Bronchial epithelial cell (primary cell): ENCODE measurements at regions not wholly inside any gene's neighbourhood (a gene's known extent, or its start where the extent isn't known, plus 50 kb on each side); places are given as distances from the start of the nearest gene placed in this dataset.

Experiments used
- DNase-seq: peaks from one replicate; pipeline ENCODE4 v3.0.0-alpha.2; 2010; ENCODE audit warnings: low read depth
- FAIRE-seq: peaks from 2 replicates; lab custom pipeline; 2011; peaks lifted over from hg19 to GRCh38; lab: Jason Lieb, UNC
- H3K27me3 ChIP-seq: 2 replicates; pipeline ENCODE4 v1.5.1; 2011; ENCODE audit warnings: low read length; ENCODE audit not compliant: control insufficient read depth, insufficient read depth
- H3K36me3 ChIP-seq: 2 replicates; pipeline ENCODE4 v1.5.1; 2011; ENCODE audit warnings: low read length; ENCODE audit not compliant: control insufficient read depth, insufficient read depth
- H3K4me3 ChIP-seq: 2 replicates; pipeline ENCODE4 v1.5.1; 2011; ENCODE audit warnings: mild to moderate bottlenecking, low read depth, low read length, control low read depth
- TF ChIP-seq, protein P1 (sequence below): IDR thresholded peaks from 2 replicates; pipeline ENCODE4 v1.5.1; 2011; ENCODE audit warnings: mild to moderate bottlenecking, moderate library complexity, low read length, control low read depth, inconsistent platforms; ENCODE audit not compliant: insufficient read depth, severe bottlenecking

DNA sequence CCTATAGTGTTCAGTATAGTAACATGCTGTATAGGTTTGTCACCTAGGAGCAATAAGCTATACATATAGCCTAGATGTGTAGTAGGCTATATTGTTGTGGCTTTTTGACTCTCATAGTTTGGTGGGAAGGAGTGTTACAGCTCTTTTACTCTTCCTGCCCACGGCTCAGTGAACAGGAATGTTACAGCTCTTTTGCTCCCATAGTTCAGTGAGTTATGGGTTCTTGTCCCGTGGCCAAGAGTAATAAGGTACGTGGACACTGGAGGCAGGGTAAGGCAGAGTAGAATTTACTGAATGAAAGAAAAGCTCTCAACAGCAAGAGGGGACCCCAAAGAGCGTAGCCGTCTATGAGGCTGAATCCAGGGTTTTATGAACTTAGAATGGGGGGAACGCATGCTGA, 734.3 kb downstream of the ADGRL2 start:
- no peaks in the 10 kb centered on the region for H3K27me3 ChIP-seq

DNA sequence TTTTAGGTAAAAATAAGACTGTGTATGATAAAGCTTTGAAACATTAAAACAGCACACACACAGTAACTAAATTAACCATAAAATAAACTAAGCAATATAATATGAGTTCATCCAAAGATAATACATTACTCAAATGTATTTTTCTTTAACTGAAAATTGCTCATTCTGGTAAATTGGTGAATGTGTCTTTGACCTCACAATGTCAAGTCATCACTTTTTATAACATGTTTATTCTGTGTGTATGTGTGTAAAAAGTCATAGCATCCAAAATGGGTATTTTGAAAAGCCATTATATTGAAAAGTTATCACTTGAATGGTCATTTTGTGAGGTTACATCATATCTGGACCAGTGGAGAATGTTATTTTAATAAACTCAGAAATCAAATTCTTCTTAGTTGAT, 724.6 kb downstream of the ADGRL2 start:
- FAIRE-seq (no peak), DNase-seq (no peak)
- H3K4me3 ChIP-seq: no peak overlapping the region
- no peaks in the 10 kb centered on the region for H3K36me3 ChIP-seq
- H3K27me3 ChIP-seq: no peaks in the 10 kb centered on the region
- TF ChIP-seq, protein P1, sequence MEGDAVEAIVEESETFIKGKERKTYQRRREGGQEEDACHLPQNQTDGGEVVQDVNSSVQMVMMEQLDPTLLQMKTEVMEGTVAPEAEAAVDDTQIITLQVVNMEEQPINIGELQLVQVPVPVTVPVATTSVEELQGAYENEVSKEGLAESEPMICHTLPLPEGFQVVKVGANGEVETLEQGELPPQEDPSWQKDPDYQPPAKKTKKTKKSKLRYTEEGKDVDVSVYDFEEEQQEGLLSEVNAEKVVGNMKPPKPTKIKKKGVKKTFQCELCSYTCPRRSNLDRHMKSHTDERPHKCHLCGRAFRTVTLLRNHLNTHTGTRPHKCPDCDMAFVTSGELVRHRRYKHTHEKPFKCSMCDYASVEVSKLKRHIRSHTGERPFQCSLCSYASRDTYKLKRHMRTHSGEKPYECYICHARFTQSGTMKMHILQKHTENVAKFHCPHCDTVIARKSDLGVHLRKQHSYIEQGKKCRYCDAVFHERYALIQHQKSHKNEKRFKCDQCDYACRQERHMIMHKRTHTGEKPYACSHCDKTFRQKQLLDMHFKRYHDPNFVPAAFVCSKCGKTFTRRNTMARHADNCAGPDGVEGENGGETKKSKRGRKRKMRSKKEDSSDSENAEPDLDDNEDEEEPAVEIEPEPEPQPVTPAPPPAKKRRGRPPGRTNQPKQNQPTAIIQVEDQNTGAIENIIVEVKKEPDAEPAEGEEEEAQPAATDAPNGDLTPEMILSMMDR: no peak

More for the DNA sequence above, 734.3 kb downstream of the ADGRL2 start:
- TF ChIP-seq, protein P1: no peak
- DNase-seq (no peak), FAIRE-seq (no peak)
- H3K36me3 ChIP-seq: no peaks in the 10 kb centered on the region
- no peak overlapping the region for H3K4me3 ChIP-seq

DNA sequence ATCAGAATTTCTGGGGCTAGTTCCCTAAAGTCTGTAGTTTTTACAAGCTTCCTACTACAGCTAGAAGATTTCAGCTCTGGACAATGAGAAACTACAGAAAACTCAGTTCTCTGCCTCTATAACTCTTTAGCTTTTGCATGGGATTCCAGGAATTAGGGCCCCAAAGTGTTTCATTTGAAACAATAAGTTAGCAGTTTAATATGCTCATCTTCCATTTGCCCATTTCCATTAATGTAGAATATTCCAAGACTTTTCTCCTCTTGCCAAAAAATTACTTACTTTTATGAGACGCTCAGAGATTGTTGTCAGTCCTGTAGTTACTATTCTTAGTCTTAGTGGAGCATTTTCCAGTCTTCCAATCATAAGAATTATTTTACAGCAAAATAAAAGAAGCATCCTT, 719.9 kb downstream of the ADGRL2 start:
- Histone ChIP-seq H3K36me3 (no peaks in the 10 kb centered on the region), H3K27me3 (no peaks in the 10 kb centered on the region), H3K4me3 (no peak overlapping the region)
- TF ChIP-seq, protein P1: no peak
- FAIRE-seq: no peak
- DNase-seq: no peak

DNA sequence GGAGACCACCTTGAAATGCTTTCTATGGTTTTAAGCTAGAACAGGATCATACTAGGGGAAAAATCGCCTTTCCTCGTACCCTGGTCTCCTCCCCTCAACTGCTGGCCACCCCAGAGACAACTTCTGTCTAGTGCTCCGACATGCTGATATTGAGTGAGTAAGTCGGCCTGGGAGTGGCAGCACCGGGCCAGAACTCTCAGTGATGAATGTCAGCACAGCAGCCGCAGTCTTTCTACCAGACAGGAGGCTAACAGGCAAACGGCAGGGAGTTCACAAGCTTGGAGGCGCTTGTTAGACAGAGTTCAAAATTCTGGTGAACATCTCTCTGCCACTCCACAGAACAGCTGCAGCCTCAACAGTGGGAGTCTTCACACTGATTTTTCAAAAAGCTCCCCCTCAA, 716.9 kb downstream of the ADGRL2 start:
- Histone ChIP-seq H3K27me3 (no peaks in the 10 kb centered on the region), H3K36me3 (no peaks in the 10 kb centered on the region), H3K4me3 (no peak overlapping the region)
- FAIRE-seq: no peak
- TF ChIP-seq, protein P1: no peak
- DNase-seq: no peak

DNA sequence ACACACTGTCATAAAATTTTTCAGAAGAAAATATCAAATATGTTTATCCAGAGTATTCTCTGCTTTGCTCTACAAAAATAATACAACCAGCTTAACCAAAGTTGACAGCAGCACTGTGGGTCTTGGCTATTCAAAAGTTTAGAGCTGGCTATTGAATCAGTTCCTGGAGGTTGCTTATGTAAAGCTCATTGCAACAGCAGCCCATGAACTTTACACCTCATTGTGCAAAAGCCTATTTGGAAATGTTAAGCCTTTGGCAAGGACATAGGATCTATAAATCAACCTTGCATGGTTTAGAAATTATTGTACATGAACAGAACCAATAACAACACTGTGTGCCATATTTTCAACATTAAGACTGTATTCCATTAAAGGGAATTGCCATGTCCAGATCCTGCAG, 714.9 kb downstream of the ADGRL2 start:
- DNase-seq: no peak
- Histone ChIP-seq H3K4me3 (no peak overlapping the region), H3K36me3 (no peaks in the 10 kb centered on the region), H3K27me3 (no peaks in the 10 kb centered on the region)
- no peak for FAIRE-seq
- TF ChIP-seq, protein P1: no peak

DNA sequence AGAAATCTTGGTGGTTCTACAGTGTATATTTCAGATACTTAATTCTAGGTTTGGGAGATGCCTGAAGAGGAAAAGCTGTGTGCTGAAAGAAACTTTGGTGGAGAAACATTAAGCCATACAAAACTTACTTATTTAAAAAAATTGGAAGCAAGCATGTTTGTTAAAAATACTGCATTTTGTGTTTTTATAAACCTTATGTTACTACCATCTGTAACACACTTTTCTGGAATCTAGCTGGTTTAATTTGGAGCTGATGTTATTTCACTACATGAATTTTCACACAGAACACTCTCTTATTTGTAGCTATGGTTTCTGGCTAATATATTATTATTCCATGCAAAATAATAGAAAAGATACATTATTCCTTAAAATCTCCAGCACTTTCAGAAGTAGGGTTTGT, 710.7 kb downstream of the ADGRL2 start:
- Histone ChIP-seq H3K36me3 (no peaks in the 10 kb centered on the region), H3K27me3 (no peaks in the 10 kb centered on the region), H3K4me3 (no peak overlapping the region)
- DNase-seq: no peak
- no peak for FAIRE-seq
- TF ChIP-seq, protein P1: no peak
